CD14-positive monocyte (primary cell): ENCODE measurements at regions not wholly inside any gene's neighbourhood (a gene's known extent, or its start where the extent isn't known, plus 50 kb on each side); places are given as distances from the start of the nearest gene placed in this dataset.

Source experiments
- DNase-seq, 3 donors: peaks; one replicate each; pipeline ENCODE4 v3.0.0-alpha.2; 2011 to 2022
- H2AFZ ChIP-seq: 2 replicates; pipeline ENCODE4 v1.6.0; 2012; ENCODE audit warnings: mild to moderate bottlenecking, low read depth, low read length, inconsistent platforms; ENCODE audit not compliant: insufficient read depth, poor library complexity, severe bottlenecking
- H3K27ac ChIP-seq, 2 donors: 1 replicate in 1 of 2; 2 replicates in 1 of 2; pipeline ENCODE4 v1.5.1; 2012 to 2013; ENCODE audit warnings: low read length in 2 of 2, control low read depth in 1 of 2, inconsistent platforms in 1 of 2, low read depth in 1 of 2, mild to moderate bottlenecking in 1 of 2
- H3K27me3 ChIP-seq, 2 donors: one replicate each; pipeline versions ENCODE4 v1.6.0 to v1.6.1; 2011 to 2013; ENCODE audit warnings: low read length in 2 of 2; ENCODE audit not compliant: control insufficient read depth in 2 of 2, insufficient read depth in 2 of 2
- H3K36me3 ChIP-seq, 2 donors: replicated peaks in 1 of 2; 1 replicate in 1 of 2; 2 replicates in 1 of 2; pipeline versions ENCODE4 v1.5.1 to v1.6.1; 2012 to 2013; ENCODE audit warnings: low read length in 2 of 2, control low read depth in 1 of 2, inconsistent platforms in 1 of 2, mild to moderate bottlenecking in 1 of 2; ENCODE audit not compliant: insufficient read depth in 2 of 2, control insufficient read depth in 1 of 2
- H3K4me1 ChIP-seq, 2 donors: 1 replicate in 1 of 2; 2 replicates in 1 of 2; pipeline versions ENCODE4 v1.5.1 to v1.6.1; 2012 to 2013; ENCODE audit warnings: low read length in 2 of 2, control low read depth in 1 of 2, inconsistent platforms in 1 of 2, mild to moderate bottlenecking in 1 of 2, moderate library complexity in 1 of 2; ENCODE audit not compliant: insufficient read depth in 2 of 2, control insufficient read depth in 1 of 2
- H3K4me2 ChIP-seq: replicated peaks from 2 replicates; pipeline ENCODE3; 2012; ENCODE audit warnings: low read length, moderate library complexity, mild to moderate bottlenecking; ENCODE audit not compliant: poor library complexity, severe bottlenecking; ENCODE audit errors: extremely low read depth
- H3K4me3 ChIP-seq, 3 experiments: fragments of 200-600 bp in 1 of 3; sonication (generic) in 1 of 3; replicated peaks in 1 of 3; 1 replicate in 2 of 3; 2 replicates in 1 of 3; pipeline ENCODE4 v1.5.1; 2011 to 2013; ENCODE audit warnings: low read length in 3 of 3, mild to moderate bottlenecking in 3 of 3, control low read depth in 2 of 3, low read depth in 2 of 3, inconsistent platforms in 1 of 3, moderate library complexity in 1 of 3
- H3K79me2 ChIP-seq: 2 replicates; pipeline ENCODE4 v1.6.0; 2012; ENCODE audit warnings: mild to moderate bottlenecking, control low read depth, inconsistent platforms, low read length, moderate library complexity; ENCODE audit not compliant: insufficient read depth
- H3K9ac ChIP-seq: 2 replicates; pipeline ENCODE4 v1.6.0; 2017; ENCODE audit warnings: low read length, mild to moderate bottlenecking; ENCODE audit not compliant: insufficient read depth, poor library complexity, severe bottlenecking
- H3K9me3 ChIP-seq, 2 donors: replicated peaks in 1 of 2; 1 replicate in 1 of 2; 2 replicates in 1 of 2; pipeline versions ENCODE4 v1.5.1 to v1.6.1; 2012 to 2013; ENCODE audit warnings: low read length in 2 of 2, control low read depth in 1 of 2; ENCODE audit not compliant: control insufficient read depth in 1 of 2, insufficient read depth in 1 of 2
- H4K20me1 ChIP-seq: 2 replicates; pipeline ENCODE4 v1.6.0; 2012; ENCODE audit warnings: mild to moderate bottlenecking, low read length, control low read depth, moderate library complexity; ENCODE audit not compliant: insufficient read depth
- H3K27ac Mint-ChIP-seq, 7 donors: one replicate each; pipeline ENCODE4 v1.8.0; 2020; ENCODE audit warnings: mild to moderate bottlenecking in 7 of 7, mixed read lengths in 7 of 7, moderate library complexity in 6 of 7, inconsistent platforms in 2 of 7
- H3K27me3 Mint-ChIP-seq, 3 donors: one replicate each; pipeline ENCODE4 v1.8.0; 2021 to 2022; ENCODE audit warnings: low read depth in 3 of 3, mild to moderate bottlenecking in 3 of 3, mixed read lengths in 3 of 3, moderate library complexity in 3 of 3, inconsistent platforms in 1 of 3
- H3K36me3 Mint-ChIP-seq, 2 donors: one replicate each; pipeline ENCODE4 v1.8.0; 2020; ENCODE audit warnings: mixed read lengths in 2 of 2, inconsistent platforms in 1 of 2, mild to moderate bottlenecking in 1 of 2
- H3K4me1 Mint-ChIP-seq: one replicate; pipeline ENCODE4 v1.8.0; 2020; ENCODE audit warnings: mild to moderate bottlenecking, mixed read lengths
- H3K4me3 Mint-ChIP-seq, 2 donors: one replicate each; pipeline ENCODE4 v1.8.0; 2020; ENCODE audit warnings: mild to moderate bottlenecking in 2 of 2, mixed read lengths in 2 of 2, moderate library complexity in 1 of 2
- H3K9me3 Mint-ChIP-seq, 7 donors: one replicate each; pipeline ENCODE4 v1.8.0; 2020 to 2022; ENCODE audit warnings: mixed read lengths in 7 of 7, mild to moderate bottlenecking in 6 of 7, moderate library complexity in 6 of 7, inconsistent platforms in 2 of 7
- WGBS: methylation state at CpG from one replicate; pipeline ENCODE4 v1.1.5; 2013; ENCODE audit warnings: missing lambda C conversion rate; ENCODE audit not compliant: insufficient coverage; 5-methylcytosine and 5-hydroxymethylcytosine counted together
- intact Hi-C, 2 donors: fragments of 100-400 bp; cut with micrococcal nuclease; formaldehyde crosslinking; loops; one replicate each; pipeline versions ENCODE4 v1.15.0 to v1.15.1; 2023
- TF ChIP-seq, protein P1 (sequence below): fragments of 200-600 bp; IDR thresholded peaks from one replicate; pipeline ENCODE4 v1.8.0; 2022; ENCODE audit warnings: antibody characterized with exemption, mild to moderate bottlenecking

DNA sequence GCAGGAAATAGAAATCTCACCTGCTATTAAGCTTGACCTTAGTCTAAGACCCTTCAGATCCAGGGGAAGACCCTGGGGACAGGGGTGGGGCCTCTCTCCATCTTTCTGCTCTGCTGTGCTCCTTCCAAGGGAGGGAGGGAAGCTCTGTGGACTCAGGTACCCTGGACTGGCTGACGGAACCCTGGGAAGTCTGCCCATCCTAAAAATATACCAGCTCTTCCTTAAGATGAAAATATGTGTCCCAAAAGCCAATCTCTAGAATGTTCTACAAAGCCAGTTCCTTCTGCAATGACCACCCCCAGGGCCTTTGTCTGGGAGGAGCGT is 73.7 kb downstream of the RTL6 start:
- H3K27ac Mint-ChIP-seq: no peak overlapping the region
- Histone ChIP-seq H3K27me3 (peaks cover 0 to 4% of the 10 kb centered on the region in 2 donors), H3K9me3 (peaks cover 0 to 10% of the 10 kb centered on the region in 2 donors), H2AFZ (no peak overlapping the region), H3K36me3 (no peaks in the 10 kb centered on the region), H3K4me2 (no peak overlapping the region), H3K9ac (no peak overlapping the region), H3K4me1 (no peaks in the 10 kb centered on the region), H4K20me1 (no peaks in the 10 kb centered on the region), H3K4me3 (no peak overlapping the region), H3K79me2 (no peaks in the 10 kb centered on the region), H3K27ac (no peak overlapping the region)
- WGBS: 60% methylated on average over 1 of the region's 2 CpGs
- DNase-seq: no peak
- H3K36me3 Mint-ChIP-seq: no peaks in the 10 kb centered on the region
- no peak overlapping the region for H3K4me3 Mint-ChIP-seq
- TF ChIP-seq, protein P1, sequence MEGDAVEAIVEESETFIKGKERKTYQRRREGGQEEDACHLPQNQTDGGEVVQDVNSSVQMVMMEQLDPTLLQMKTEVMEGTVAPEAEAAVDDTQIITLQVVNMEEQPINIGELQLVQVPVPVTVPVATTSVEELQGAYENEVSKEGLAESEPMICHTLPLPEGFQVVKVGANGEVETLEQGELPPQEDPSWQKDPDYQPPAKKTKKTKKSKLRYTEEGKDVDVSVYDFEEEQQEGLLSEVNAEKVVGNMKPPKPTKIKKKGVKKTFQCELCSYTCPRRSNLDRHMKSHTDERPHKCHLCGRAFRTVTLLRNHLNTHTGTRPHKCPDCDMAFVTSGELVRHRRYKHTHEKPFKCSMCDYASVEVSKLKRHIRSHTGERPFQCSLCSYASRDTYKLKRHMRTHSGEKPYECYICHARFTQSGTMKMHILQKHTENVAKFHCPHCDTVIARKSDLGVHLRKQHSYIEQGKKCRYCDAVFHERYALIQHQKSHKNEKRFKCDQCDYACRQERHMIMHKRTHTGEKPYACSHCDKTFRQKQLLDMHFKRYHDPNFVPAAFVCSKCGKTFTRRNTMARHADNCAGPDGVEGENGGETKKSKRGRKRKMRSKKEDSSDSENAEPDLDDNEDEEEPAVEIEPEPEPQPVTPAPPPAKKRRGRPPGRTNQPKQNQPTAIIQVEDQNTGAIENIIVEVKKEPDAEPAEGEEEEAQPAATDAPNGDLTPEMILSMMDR: no peak
- no peaks in the 10 kb centered on the region for H3K4me1 Mint-ChIP-seq
- H3K9me3 Mint-ChIP-seq: peaks cover 7 to 16% (median 8%) of the 10 kb centered on the region in 7 donors
- peaks cover 4 to 14% (median 4%) of the 10 kb centered on the region in 3 donors for H3K27me3 Mint-ChIP-seq
- intact Hi-C loops: no loop called here

DNA sequence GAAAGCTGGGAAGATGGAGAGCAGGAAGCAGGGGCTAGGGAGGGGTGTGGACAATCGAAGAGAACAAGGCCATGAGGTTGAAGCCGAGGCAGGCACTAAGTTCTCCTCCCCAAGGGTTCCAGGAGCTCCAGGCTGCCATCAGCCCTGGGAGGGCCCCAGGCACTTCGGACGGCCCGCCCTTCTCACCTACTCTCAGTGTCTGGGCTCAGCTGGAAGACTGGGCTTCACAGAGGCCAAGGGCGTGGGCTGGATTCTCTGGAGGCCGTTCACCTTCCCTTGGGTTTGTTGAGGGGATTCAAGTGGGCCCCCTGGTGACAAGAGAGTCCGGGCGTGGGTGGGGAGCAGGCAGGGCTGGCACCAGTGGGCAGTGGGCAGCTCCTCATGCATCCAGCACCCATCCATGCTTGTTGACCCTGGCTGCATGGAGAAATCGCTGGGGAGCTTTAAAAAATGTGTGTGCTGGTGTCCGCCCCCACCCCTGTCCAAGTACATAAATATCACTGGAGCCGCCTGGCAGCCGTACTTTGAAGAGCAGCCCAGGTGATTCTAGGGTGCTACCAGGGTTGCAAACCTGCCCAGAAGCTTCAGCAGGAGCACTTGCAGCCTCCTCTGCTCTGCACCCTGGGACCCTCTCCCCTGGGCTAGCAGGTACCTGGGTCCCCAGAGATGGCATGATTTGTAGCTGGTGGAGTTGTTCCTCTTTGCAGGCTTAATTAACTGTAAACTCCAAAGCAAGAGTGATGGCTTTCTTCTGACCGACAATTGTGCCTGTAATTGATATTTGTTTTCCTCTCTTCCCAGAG is 74.3 kb downstream of the RTL6 start:
- Mint-ChIP-seq H3K4me3 (no peak overlapping the region), H3K27me3 (peaks cover 4 to 13% (median 4%) of the 10 kb centered on the region in 3 donors), H3K36me3 (no peaks in the 10 kb centered on the region), H3K9me3 (peaks cover 7 to 16% (median 8%) of the 10 kb centered on the region in 7 donors), H3K27ac (no peak overlapping the region), H3K4me1 (no peaks in the 10 kb centered on the region)
- intact Hi-C loops: no loop called here
- WGBS: 88% methylated on average over 7 of the region's 14 CpGs
- Histone ChIP-seq H3K79me2 (no peaks in the 10 kb centered on the region), H3K27me3 (peaks cover 0 to 4% of the 10 kb centered on the region in 2 donors), H3K9ac (no peak overlapping the region), H4K20me1 (no peaks in the 10 kb centered on the region), H3K9me3 (peaks cover 0 to 15% of the 10 kb centered on the region in 2 donors), H3K27ac (no peak overlapping the region), H2AFZ (no peak overlapping the region), H3K4me2 (no peak overlapping the region), H3K4me1 (no peaks in the 10 kb centered on the region), H3K36me3 (no peaks in the 10 kb centered on the region), H3K4me3 (no peak overlapping the region)
- DNase-seq: no peak
- TF ChIP-seq, protein P1: no peak
